C4-2B (cell line): ENCODE measurements at regions not wholly inside any gene's neighbourhood (a gene's known extent, or its start where the extent isn't known, plus 50 kb on each side); places are given as distances from the start of the nearest gene placed in this dataset.

Experiments used
- H3K27ac ChIP-seq: fragments of 450-650 bp; 2 replicates; pipeline ENCODE4 v1.5.1; 2017
- CTCF ChIP-seq: fragments of 450-650 bp; conservative IDR thresholded peaks from 2 replicates; pipeline ENCODE4 v1.5.1; 2017; ENCODE audit warnings: mild to moderate bottlenecking
- ZFX ChIP-seq: fragments of 450-650 bp; IDR thresholded peaks from 2 replicates; pipeline ENCODE4 v1.6.1; 2017

- TF ChIP-seq CTCF (no peak), ZFX (no peak)
- no peak overlapping the region for H3K27ac ChIP-seq
Measured at GRCh38 chr4:12050357-12050756, 621.7 kb upstream of the HS3ST1 start.

- no peak for TF ChIP-seq CTCF
- no peak for TF ChIP-seq ZFX
- H3K27ac ChIP-seq = no peak overlapping the region
Measured at GRCh38 chr4:12042818-12043217, 614.1 kb upstream of the HS3ST1 start.

- no peak overlapping the region for H3K27ac ChIP-seq
- peak; percentile 53 for TF ChIP-seq CTCF
- no peak for TF ChIP-seq ZFX
Measured at GRCh38 chr4:12041828-12042227, 613.1 kb upstream of the HS3ST1 start.

GRCh38 chr4:12036450-12036849, 607.8 kb upstream of the HS3ST1 start:
- H3K27ac ChIP-seq = no peak overlapping the region
- TF ChIP-seq CTCF (no peak), ZFX (no peak)

GRCh38 chr4:12028258-12028657, 599.6 kb upstream of the HS3ST1 start:
- no peak overlapping the region for H3K27ac ChIP-seq
- TF ChIP-seq ZFX (no peak), CTCF (no peak)

GRCh38 chr4:12022409-12022808, 593.7 kb upstream of the HS3ST1 start:
- H3K27ac ChIP-seq = no peak overlapping the region
- no peak for TF ChIP-seq CTCF
- no peak for TF ChIP-seq ZFX

- TF ChIP-seq CTCF = no peak
- no peak for TF ChIP-seq ZFX
- H3K27ac ChIP-seq = no peak overlapping the region
Measured at GRCh38 chr4:12016729-12017128, 588.0 kb upstream of the HS3ST1 start.
